ENCODE measurements at regions not wholly inside any gene's neighbourhood (a gene's known extent, or its start where the extent isn't known, plus 50 kb on each side); places are given as distances from the start of the nearest gene placed in this dataset.
"Not testable (repeated sequence)": the region's sequence is repeated elsewhere in the genome, so short reads cannot be mapped to it uniquely, and the experiment has no call there.

- no peak overlapping the region for H3K4me3 ChIP-seq (ENCODE audit: low read depth, low read length)
- no peak for DNase-seq (ENCODE audit: low read depth)
These were observed 872.6 kb downstream of the FLRT2 start for GRCh38 chr14:86402545-86402944.

GRCh38 chr14:86391085-86391484 lies 861.1 kb downstream of the FLRT2 start:
- DNase-seq (ENCODE audit: low read depth): no peak
- no peak overlapping the region for H3K4me3 ChIP-seq (ENCODE audit: low read depth, low read length)

GRCh38 chr14:86388216-86388615 lies 858.3 kb downstream of the FLRT2 start:
- H3K4me3 ChIP-seq (ENCODE audit: low read depth, low read length): no peak overlapping the region
- DNase-seq (ENCODE audit: low read depth): no peak

DNA sequence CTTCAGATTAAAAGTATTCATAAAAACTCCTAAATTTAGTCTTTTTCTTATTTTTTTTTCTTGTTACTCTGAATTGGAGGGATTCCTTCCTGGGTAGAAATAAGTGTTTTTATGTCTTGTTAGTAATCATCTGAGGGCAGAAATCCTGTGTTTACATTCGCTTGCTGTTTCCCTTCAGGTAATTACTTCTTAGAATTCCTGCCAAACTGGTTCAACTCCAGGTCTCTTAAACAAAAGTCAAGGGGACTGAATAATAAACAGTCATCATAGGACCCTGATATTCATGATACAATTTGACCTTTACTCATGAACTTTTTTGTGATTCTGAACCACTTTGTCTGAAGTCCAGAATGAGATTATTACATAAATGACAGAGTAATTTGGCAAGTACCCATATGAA lies 843.9 kb downstream of the FLRT2 start:
- H3K4me3 ChIP-seq (ENCODE audit: low read depth, low read length): no peak overlapping the region

DNA sequence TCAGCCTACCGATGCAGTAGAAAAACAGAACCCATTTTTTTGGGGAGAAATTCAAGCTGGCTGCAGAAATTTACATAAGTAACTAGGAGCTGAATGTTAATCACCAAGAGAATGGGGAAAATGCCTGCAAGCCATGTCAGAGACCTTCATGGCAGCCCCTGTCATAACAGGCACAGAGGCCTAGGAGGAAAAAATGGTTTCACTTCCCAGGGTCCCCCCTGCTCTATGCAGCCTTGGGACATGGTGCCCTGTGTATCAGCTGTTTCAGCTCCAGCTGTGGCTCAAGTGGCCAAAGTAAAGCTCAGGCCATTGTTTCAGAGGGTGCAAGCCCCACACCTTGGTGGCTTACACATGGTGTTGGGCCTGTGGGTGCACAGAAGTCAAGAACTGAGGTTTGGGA lies 842.5 kb downstream of the FLRT2 start:
- DNase-seq (ENCODE audit: low read depth): no peak
- no peak overlapping the region for H3K4me3 ChIP-seq (ENCODE audit: low read depth, low read length)

More for the DNA sequence above, 843.9 kb downstream of the FLRT2 start:
- no peak for DNase-seq (ENCODE audit: low read depth)

- no peak for DNase-seq (ENCODE audit: low read depth)
These were observed 834.7 kb downstream of the FLRT2 start for GRCh38 chr14:86364634-86365033.

GRCh38 chr14:86363576-86363975 lies 833.6 kb downstream of the FLRT2 start:
- no peak overlapping the region for H3K4me3 ChIP-seq (ENCODE audit: low read depth, low read length)
- DNase-seq (ENCODE audit: low read depth): no peak

More at GRCh38 chr14:86364634-86365033, 834.7 kb downstream of the FLRT2 start:
- H3K4me3 ChIP-seq (ENCODE audit: low read depth, low read length): no peak overlapping the region

GRCh38 chr14:86363047-86363446 lies 833.1 kb downstream of the FLRT2 start:
- no peak for DNase-seq (ENCODE audit: low read depth)
- H3K4me3 ChIP-seq (ENCODE audit: low read depth, low read length): no peak overlapping the region

GRCh38 chr14:86357876-86358275 lies 827.9 kb downstream of the FLRT2 start:
- no peak for DNase-seq (ENCODE audit: low read depth)

DNA sequence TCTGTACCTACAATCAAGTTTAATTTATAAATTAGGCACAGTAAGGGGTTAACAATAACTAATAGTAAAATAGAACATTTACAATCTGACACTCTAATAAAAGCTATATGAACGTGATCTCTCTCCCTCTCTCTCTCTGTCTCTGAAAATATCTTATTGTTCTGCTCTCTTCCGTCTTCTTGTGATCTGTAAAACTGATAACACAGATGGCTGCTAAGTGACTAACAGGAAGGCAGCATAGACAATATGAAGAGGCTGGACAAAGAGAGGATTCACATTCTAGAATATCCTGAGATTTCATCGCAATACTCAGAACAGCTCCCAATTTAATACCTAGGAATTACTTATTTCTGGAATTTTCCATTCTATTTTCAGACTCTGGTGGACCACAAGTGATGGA lies 827.2 kb downstream of the FLRT2 start:
- no peak for DNase-seq (ENCODE audit: low read depth)
- no peak overlapping the region for H3K4me3 ChIP-seq (ENCODE audit: low read depth, low read length)

More at GRCh38 chr14:86357876-86358275, 827.9 kb downstream of the FLRT2 start:
- H3K4me3 ChIP-seq (ENCODE audit: low read depth, low read length): no peak overlapping the region

GRCh38 chr14:86346818-86347384 lies 817.0 kb downstream of the FLRT2 start:
- no peak overlapping the region for H3K4me3 ChIP-seq (ENCODE audit: low read depth, low read length)
- DNase-seq (ENCODE audit: low read depth): no peak

GRCh38 chr14:86334355-86334754 lies 804.4 kb downstream of the FLRT2 start:
- no peak for DNase-seq (ENCODE audit: low read depth)
- H3K4me3 ChIP-seq (ENCODE audit: low read depth, low read length): no peak overlapping the region

DNA sequence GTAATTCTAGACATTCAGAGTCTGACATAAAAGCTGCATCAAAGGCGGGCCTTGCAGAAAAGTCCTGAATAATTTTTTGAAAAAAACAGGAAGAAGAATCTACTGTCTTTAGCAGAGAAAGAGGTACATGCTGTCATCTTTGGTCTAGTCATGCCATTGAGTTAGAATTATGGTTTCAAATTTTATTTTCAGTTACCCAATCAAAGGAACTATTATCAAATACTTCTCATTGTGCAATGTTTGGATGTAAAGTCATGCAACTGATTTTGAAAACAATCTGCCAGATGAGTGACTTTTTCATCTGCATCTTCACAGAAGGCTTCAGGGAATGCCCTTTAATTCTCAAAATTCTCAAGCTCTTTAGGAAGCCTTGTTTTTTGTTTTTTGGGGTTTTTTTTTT lies 803.5 kb downstream of the FLRT2 start:
- no peak overlapping the region for H3K4me3 ChIP-seq (ENCODE audit: low read depth, low read length)
- no peak for DNase-seq (ENCODE audit: low read depth)

- no peak overlapping the region for H3K4me3 ChIP-seq (ENCODE audit: low read depth, low read length)
- no peak for DNase-seq (ENCODE audit: low read depth)
These were observed 801.4 kb downstream of the FLRT2 start for GRCh38 chr14:86331341-86331740.

- H3K4me3 ChIP-seq (ENCODE audit: low read depth, low read length): no peak overlapping the region
These were observed 791.2 kb downstream of the FLRT2 start for GRCh38 chr14:86321151-86321550.

DNA sequence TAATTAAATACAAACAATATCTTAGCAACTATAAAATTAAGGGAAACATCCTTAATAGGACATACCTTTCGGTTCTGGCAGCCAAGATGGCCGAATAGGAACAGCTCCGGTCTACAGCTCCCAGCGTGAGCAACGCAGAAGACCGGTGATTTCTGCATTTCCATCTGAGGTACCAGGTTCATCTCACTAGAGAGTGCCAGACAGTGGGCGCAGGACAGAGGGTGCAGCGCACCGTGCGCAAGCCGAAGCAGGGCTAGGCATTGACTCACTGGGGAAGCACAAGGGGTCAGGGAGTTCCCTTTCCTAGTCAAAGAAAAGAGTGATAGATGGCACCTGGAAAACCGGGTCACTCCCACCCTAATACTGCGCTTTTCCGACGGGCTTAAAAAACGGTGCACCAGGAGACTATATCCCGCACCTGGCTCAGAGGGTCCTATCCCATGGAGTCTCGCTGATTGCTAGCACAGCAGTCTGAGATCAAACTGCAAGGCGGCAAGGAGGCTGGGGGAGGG lies 782.3 kb downstream of the FLRT2 start:
- DNase-seq (ENCODE audit: low read depth); H3K4me3 ChIP-seq (ENCODE audit: low read depth, low read length): not testable (repeated sequence)

More at GRCh38 chr14:86321151-86321550, 791.2 kb downstream of the FLRT2 start:
- DNase-seq (ENCODE audit: low read depth): no peak

GRCh38 chr14:86311151-86311550 lies 781.2 kb downstream of the FLRT2 start:
- H3K4me3 ChIP-seq (ENCODE audit: low read depth, low read length): no peak overlapping the region
- DNase-seq (ENCODE audit: low read depth): no peak

GRCh38 chr14:86310611-86311010 lies 780.7 kb downstream of the FLRT2 start:
- no peak for DNase-seq (ENCODE audit: low read depth)
- no peak overlapping the region for H3K4me3 ChIP-seq (ENCODE audit: low read depth, low read length)

DNA sequence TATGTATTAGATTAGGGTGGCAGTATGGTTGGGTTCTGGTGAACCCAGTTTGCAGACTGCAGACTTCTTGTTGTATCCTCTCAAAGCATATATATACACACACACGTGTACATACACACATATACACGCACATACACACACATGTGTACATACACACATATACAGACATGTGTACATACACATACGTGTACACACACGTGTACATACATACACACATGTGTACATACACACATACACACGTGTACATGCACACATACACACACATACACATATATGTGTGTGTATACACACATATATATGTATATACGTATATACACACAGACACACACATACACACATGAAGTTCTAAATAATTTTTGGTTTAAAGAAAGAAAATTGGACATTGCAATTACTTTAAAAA lies 780.2 kb downstream of the FLRT2 start:
- DNase-seq (ENCODE audit: low read depth): no peak
- H3K4me3 ChIP-seq (ENCODE audit: low read depth, low read length): no peak overlapping the region

DNA sequence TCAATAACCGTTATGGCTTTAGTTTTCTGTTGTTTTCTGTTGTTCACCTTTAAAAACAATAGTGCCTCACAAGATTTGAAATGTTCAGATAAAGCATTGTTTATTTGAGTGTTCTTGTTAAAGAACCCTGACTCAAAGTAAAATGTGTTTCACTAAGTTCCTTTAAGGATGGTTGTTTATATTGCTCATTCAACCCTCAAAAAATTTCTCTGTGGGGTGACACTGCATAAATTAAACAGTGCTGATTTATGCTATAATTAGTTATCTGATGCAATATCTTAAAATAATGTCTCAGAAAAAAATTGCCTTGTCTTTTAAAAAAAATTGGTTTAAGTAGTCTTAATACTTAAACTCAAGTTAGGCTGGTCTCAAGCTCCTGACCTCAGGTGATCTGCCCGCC lies 775.1 kb downstream of the FLRT2 start:
- no peak for DNase-seq (ENCODE audit: low read depth)
- no peak overlapping the region for H3K4me3 ChIP-seq (ENCODE audit: low read depth, low read length)

DNA sequence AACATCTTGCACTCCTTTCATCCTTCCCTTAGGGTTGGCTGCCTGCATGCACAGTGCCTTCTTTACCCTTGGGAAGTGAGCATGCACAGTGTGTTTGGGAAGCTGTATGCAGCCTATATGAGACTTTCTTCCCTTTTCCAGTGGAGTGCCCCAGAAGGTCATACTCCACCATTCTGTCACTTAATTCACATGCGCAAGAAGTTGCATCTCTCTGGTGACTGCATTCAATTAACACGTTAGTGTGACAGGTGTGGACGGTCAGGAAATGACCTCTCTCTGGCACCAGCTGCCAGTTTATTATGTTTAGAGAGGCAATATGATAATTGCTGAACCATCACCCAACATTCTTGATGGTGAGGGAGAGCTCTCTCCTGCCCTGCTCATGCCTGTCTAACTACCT lies 770.0 kb downstream of the FLRT2 start:
- no peak overlapping the region for H3K4me3 ChIP-seq (ENCODE audit: low read depth, low read length)
- no peak for DNase-seq (ENCODE audit: low read depth)

DNA sequence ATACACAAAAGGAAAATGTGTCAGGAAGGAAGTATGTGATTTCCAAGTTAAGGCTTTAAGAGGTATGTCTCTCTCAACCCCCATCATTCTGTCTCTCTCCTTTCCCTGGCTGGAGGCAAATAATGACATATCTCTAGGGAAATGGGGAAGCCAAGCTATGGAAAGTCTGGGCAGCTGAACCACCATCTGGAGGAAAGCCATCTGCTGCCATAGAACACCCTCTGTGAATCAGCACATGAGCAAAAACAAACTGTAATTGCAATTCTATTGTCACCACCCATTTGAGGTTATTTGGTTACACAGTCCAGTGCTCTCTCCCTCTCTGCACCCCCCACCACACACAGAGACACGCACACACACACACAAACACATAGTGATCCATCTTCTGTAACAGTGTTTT lies 766.2 kb downstream of the FLRT2 start:
- DNase-seq (ENCODE audit: low read depth): peak; percentile 41
- H3K4me3 ChIP-seq (ENCODE audit: low read depth, low read length): no peak overlapping the region

Data from skeletal muscle cell (primary cell).